GM13977 (cell line): ENCODE measurements at regions not wholly inside any gene's neighbourhood (a gene's known extent, or its start where the extent isn't known, plus 50 kb on each side); places are given as distances from the start of the nearest gene placed in this dataset.

ENCODE experiments used
- DNase-seq: peaks from one replicate; pipeline ENCODE4 v3.0.0; 2012; ENCODE audit warnings: low spot score
- in situ Hi-C: fragments of 300-500 bp; cut with MboI; formaldehyde crosslinking; loops from one replicate; pipeline ENCODE4 v1.12.0; 2022; ENCODE audit warnings: low sequenced_read_pairs, low pct_unique_long_range_greater_than_20kb, mixed read lengths, inconsistent platforms; ENCODE audit not compliant: unreplicated experiment
- TF ChIP-seq, protein P1 (sequence below): IDR thresholded peaks from 2 replicates; pipeline ENCODE4 v1.5.1; 2012; ENCODE audit warnings: mild to moderate bottlenecking, control low read depth; ENCODE audit not compliant: insufficient read depth; ENCODE audit errors: extremely low read depth, missing control alignments

GRCh38 chr15:91692596-91692995, 160.9 kb upstream of the SLCO3A1 start:
- TF ChIP-seq, protein P1, sequence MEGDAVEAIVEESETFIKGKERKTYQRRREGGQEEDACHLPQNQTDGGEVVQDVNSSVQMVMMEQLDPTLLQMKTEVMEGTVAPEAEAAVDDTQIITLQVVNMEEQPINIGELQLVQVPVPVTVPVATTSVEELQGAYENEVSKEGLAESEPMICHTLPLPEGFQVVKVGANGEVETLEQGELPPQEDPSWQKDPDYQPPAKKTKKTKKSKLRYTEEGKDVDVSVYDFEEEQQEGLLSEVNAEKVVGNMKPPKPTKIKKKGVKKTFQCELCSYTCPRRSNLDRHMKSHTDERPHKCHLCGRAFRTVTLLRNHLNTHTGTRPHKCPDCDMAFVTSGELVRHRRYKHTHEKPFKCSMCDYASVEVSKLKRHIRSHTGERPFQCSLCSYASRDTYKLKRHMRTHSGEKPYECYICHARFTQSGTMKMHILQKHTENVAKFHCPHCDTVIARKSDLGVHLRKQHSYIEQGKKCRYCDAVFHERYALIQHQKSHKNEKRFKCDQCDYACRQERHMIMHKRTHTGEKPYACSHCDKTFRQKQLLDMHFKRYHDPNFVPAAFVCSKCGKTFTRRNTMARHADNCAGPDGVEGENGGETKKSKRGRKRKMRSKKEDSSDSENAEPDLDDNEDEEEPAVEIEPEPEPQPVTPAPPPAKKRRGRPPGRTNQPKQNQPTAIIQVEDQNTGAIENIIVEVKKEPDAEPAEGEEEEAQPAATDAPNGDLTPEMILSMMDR = no peak
- no peak for DNase-seq
- in situ Hi-C loops = no loop called here

- no peak for DNase-seq
Observed at GRCh38 chr15:91694131-91694830, 159.2 kb upstream of the SLCO3A1 start.

GRCh38 chr15:91694831-91695210, 158.7 kb upstream of the SLCO3A1 start:
- TF ChIP-seq, protein P1 = no peak
- in situ Hi-C loops = no loop called here
- DNase-seq = no peak

More at GRCh38 chr15:91694131-91694830, 159.2 kb upstream of the SLCO3A1 start:
- in situ Hi-C loops = no loop called here
- TF ChIP-seq, protein P1 = no peak

GRCh38 chr15:91695799-91696198, 157.7 kb upstream of the SLCO3A1 start:
- in situ Hi-C loops = no loop called here
- TF ChIP-seq, protein P1 = no peak

DNA sequence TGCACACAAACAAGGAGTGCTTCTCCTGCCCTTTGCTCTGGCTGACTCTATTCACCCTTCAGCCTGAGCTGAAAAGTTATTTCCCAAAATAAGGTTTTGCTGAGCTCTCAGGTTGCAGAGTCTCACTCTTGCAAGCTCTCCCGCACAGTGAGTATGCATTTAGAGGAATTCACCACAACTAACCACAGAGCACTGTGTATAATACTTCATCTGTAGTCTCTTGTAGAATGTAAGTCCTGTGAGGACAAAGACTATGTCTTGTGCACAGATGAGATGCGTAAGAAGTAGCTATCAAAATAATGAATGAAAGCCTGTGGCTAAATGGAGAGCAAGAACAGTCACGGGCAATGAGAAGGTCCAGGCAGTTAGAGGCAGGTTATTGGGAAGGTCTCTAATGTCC, 156.5 kb upstream of the SLCO3A1 start:
- no peak for DNase-seq
- TF ChIP-seq, protein P1 = no peak
- in situ Hi-C loops = no loop called here

More at GRCh38 chr15:91695799-91696198, 157.7 kb upstream of the SLCO3A1 start:
- DNase-seq = no peak

- in situ Hi-C loops = no loop called here
- DNase-seq = no peak
- TF ChIP-seq, protein P1 = no peak
Observed at GRCh38 chr15:91698241-91698640, 155.3 kb upstream of the SLCO3A1 start.

- TF ChIP-seq, protein P1 = no peak
- DNase-seq = no peak
- in situ Hi-C loops = loop anchor here (25.0 kb wide), 1 partner anchor 388 kb away; no protein-coding TSS in a partner anchor
Observed at GRCh38 chr15:91699741-91700140, 153.8 kb upstream of the SLCO3A1 start.
